ENCODE measurements at regions not wholly inside any gene's neighbourhood (a gene's known extent, or its start where the extent isn't known, plus 50 kb on each side); places are given as distances from the start of the nearest gene placed in this dataset.

- Histone ChIP-seq H3K9ac (ENCODE audit: insufficient read depth, low read length) (no peak overlapping the region), H3K4me1 (ENCODE audit: control insufficient read depth, extremely low read depth, insufficient read depth, low read length) (no peaks in the 10 kb centered on the region), H3K4me3 (replicated peaks in 1 of 4; ENCODE audit: control extremely low read depth in 1 of 4, insufficient read depth in 1 of 4, low read depth in 3 of 4, low read length in 4 of 4) (no peak overlapping the region), H3K36me3 (ENCODE audit: control insufficient read depth, insufficient read depth, low read length) (no peaks in the 10 kb centered on the region), H3K27ac (ENCODE audit: insufficient read depth, low read length) (no peak overlapping the region), H2AFZ (ENCODE audit: low read length) (no peak overlapping the region), H3K4me2 (ENCODE audit: extremely low read depth, insufficient read depth, low read length) (no peak overlapping the region), H4K20me1 (ENCODE audit: control insufficient read depth, extremely low read depth, insufficient read depth, low read length) (no peaks in the 10 kb centered on the region), H3K79me2 (ENCODE audit: control insufficient read depth, insufficient read depth, low read length) (no peaks in the 10 kb centered on the region), H3K27me3 (ENCODE audit: control insufficient read depth, insufficient read depth, low read length) (no peaks in the 10 kb centered on the region), H3K9me3 (ENCODE audit: control insufficient read depth, insufficient read depth, low read depth, low read length) (no peaks in the 10 kb centered on the region)
- TF ChIP-seq CTCF (conservative IDR thresholded peaks at IDR 0.05 in 1 of 2, IDR thresholded peaks at IDR 0.05 in 1 of 2; ENCODE audit: low read depth in 1 of 2, low read length in 2 of 2) = no peak
- no peak for TF ChIP-seq EZH2 (IDR thresholded peaks at IDR 0.05; ENCODE audit: low read length, missing control alignments)
- DNase-seq (ENCODE audit: low read depth in 2 of 2) = no peak
Observed at GRCh38 chr11:23688411-23688810, 808.4 kb upstream of the LUZP2 start.

GRCh38 chr11:23688835-23689234, 808.0 kb upstream of the LUZP2 start:
- H4K20me1 ChIP-seq (ENCODE audit: control insufficient read depth, extremely low read depth, insufficient read depth, low read length) = no peaks in the 10 kb centered on the region
- DNase-seq (ENCODE audit: low read depth in 2 of 2) = peak; percentile 26 to 34
- no peak overlapping the region for H3K4me3 ChIP-seq (replicated peaks in 1 of 4; ENCODE audit: control extremely low read depth in 1 of 4, insufficient read depth in 1 of 4, low read depth in 3 of 4, low read length in 4 of 4)
- no peaks in the 10 kb centered on the region for H3K27me3 ChIP-seq (ENCODE audit: control insufficient read depth, insufficient read depth, low read length)
- no peak overlapping the region for H2AFZ ChIP-seq (ENCODE audit: low read length)
- no peak overlapping the region for H3K27ac ChIP-seq (ENCODE audit: insufficient read depth, low read length)
- no peaks in the 10 kb centered on the region for H3K79me2 ChIP-seq (ENCODE audit: control insufficient read depth, insufficient read depth, low read length)
- no peaks in the 10 kb centered on the region for H3K9me3 ChIP-seq (ENCODE audit: control insufficient read depth, insufficient read depth, low read depth, low read length)
- TF ChIP-seq EZH2 (IDR thresholded peaks at IDR 0.05; ENCODE audit: low read length, missing control alignments) (no peak), CTCF (conservative IDR thresholded peaks at IDR 0.05 in 1 of 2, IDR thresholded peaks at IDR 0.05 in 1 of 2; ENCODE audit: low read depth in 1 of 2, low read length in 2 of 2) (no peak)
- no peaks in the 10 kb centered on the region for H3K36me3 ChIP-seq (ENCODE audit: control insufficient read depth, insufficient read depth, low read length)
- no peaks in the 10 kb centered on the region for H3K4me1 ChIP-seq (ENCODE audit: control insufficient read depth, extremely low read depth, insufficient read depth, low read length)
- no peak overlapping the region for H3K4me2 ChIP-seq (ENCODE audit: extremely low read depth, insufficient read depth, low read length)
- H3K9ac ChIP-seq (ENCODE audit: insufficient read depth, low read length) = no peak overlapping the region

- Histone ChIP-seq H3K27me3 (ENCODE audit: control insufficient read depth, insufficient read depth, low read length) (no peaks in the 10 kb centered on the region), H3K27ac (ENCODE audit: insufficient read depth, low read length) (no peak overlapping the region), H2AFZ (ENCODE audit: low read length) (no peak overlapping the region), H3K4me3 (replicated peaks in 1 of 4; ENCODE audit: control extremely low read depth in 1 of 4, insufficient read depth in 1 of 4, low read depth in 3 of 4, low read length in 4 of 4) (no peak overlapping the region), H3K4me2 (ENCODE audit: extremely low read depth, insufficient read depth, low read length) (no peak overlapping the region), H3K36me3 (ENCODE audit: control insufficient read depth, insufficient read depth, low read length) (no peaks in the 10 kb centered on the region), H3K79me2 (ENCODE audit: control insufficient read depth, insufficient read depth, low read length) (no peaks in the 10 kb centered on the region), H3K4me1 (ENCODE audit: control insufficient read depth, extremely low read depth, insufficient read depth, low read length) (no peaks in the 10 kb centered on the region), H3K9me3 (ENCODE audit: control insufficient read depth, insufficient read depth, low read depth, low read length) (no peaks in the 10 kb centered on the region), H3K9ac (ENCODE audit: insufficient read depth, low read length) (no peak overlapping the region), H4K20me1 (ENCODE audit: control insufficient read depth, extremely low read depth, insufficient read depth, low read length) (no peaks in the 10 kb centered on the region)
- no peak for TF ChIP-seq EZH2 (IDR thresholded peaks at IDR 0.05; ENCODE audit: low read length, missing control alignments)
- TF ChIP-seq CTCF (conservative IDR thresholded peaks at IDR 0.05 in 1 of 2, IDR thresholded peaks at IDR 0.05 in 1 of 2; ENCODE audit: low read depth in 1 of 2, low read length in 2 of 2) = no peak
- DNase-seq (ENCODE audit: low read depth in 2 of 2) = no peak
Observed at GRCh38 chr11:23696688-23697415, 800.0 kb upstream of the LUZP2 start.
